ENCODE measurements at regions not wholly inside any gene's neighbourhood (a gene's known extent, or its start where the extent isn't known, plus 50 kb on each side); places are given as distances from the start of the nearest gene placed in this dataset.

GRCh38 chr2:129796801-129797488 is 182.5 kb upstream of the RAB6C start:
- Histone ChIP-seq H3K27me3 (ENCODE audit: control insufficient read depth in 2 of 2, insufficient read depth in 2 of 2, low read length in 2 of 2) (no peaks in the 10 kb centered on the region), H3K9me3 (replicated peaks; ENCODE audit: control insufficient read depth, insufficient read depth, low read length) (no peaks in the 10 kb centered on the region), H3K4me1 (ENCODE audit: control insufficient read depth, extremely low read depth, insufficient read depth, low read length) (no peaks in the 10 kb centered on the region), H3K4me3 (replicated peaks in 1 of 3; ENCODE audit: insufficient read depth in 1 of 3, low read depth in 1 of 3, low read length in 3 of 3) (no peak overlapping the region), H3K9me1 (replicated peaks; ENCODE audit: control insufficient read depth, extremely low read depth, insufficient read depth, low read length) (no peaks in the 10 kb centered on the region), H3K27ac (ENCODE audit: insufficient read depth, low read depth, low read length) (no peak overlapping the region), H4K20me1 (replicated peaks; ENCODE audit: control insufficient read depth, extremely low read depth, insufficient read depth, low read length) (no peaks in the 10 kb centered on the region), H3K4me2 (ENCODE audit: insufficient read depth, low read length) (no peak overlapping the region), H3K79me2 (ENCODE audit: control insufficient read depth, insufficient read depth, low read length) (no peaks in the 10 kb centered on the region), H3K36me3 (ENCODE audit: control insufficient read depth in 2 of 2, extremely low read depth in 1 of 2, insufficient read depth in 2 of 2, low read length in 2 of 2) (no peaks in the 10 kb centered on the region), H2AFZ (ENCODE audit: low read depth, low read length) (no peak overlapping the region), H3K9ac (replicated peaks; ENCODE audit: extremely low read depth, insufficient read depth, low read length) (no peak overlapping the region)
- FAIRE-seq, result no peak
- CTCF ChIA-PET, result no interaction called here
- DNase-seq (ENCODE audit: low read depth, low spot score), result no peak
- TF ChIP-seq MAX (IDR thresholded peaks at IDR 0.05; ENCODE audit: insufficient read depth, insufficient read length) (no peak), MYC (IDR thresholded peaks at IDR 0.05; ENCODE audit: low read depth, low read length) (no peak), EZH2 (IDR thresholded peaks at IDR 0.05; ENCODE audit: borderline replicate concordance, low read depth, low read length, severe bottlenecking) (no peak), POLR2A (IDR thresholded peaks at IDR 0.05; ENCODE audit: low read depth, low read length) (no peak), JUN (IDR thresholded peaks at IDR 0.05; ENCODE audit: borderline replicate concordance, insufficient read depth, insufficient read length, low read depth) (no peak), FOS (IDR thresholded peaks at IDR 0.05; ENCODE audit: borderline replicate concordance, insufficient read depth, low read length) (no peak)
- intact Hi-C loops (cut with micrococcal nuclease) (no loop called here), dilution Hi-C loops (cut with MboI; ENCODE audit: extremely low pct_ligation_motif_present, low sequenced_read_pairs) (no loop called here)
- no TSS peak for BruUV-seq (replicated peaks)
- POLR2A ChIA-PET, result no interaction called here

- no TSS peak for BruUV-seq (replicated peaks)
- no peak overlapping the region for H2AFZ ChIP-seq (ENCODE audit: low read depth, low read length)
- H3K4me2 ChIP-seq (ENCODE audit: insufficient read depth, low read length), result no peak overlapping the region
- TF ChIP-seq CTCF (IDR thresholded peaks at IDR 0.05; ENCODE audit: extremely low read depth in 1 of 2, insufficient read depth in 1 of 2, low read depth in 1 of 2, low read length in 2 of 2), result no peak
- no peak for TF ChIP-seq POLR2A (IDR thresholded peaks at IDR 0.05; ENCODE audit: low read depth, low read length)
- no peak for TF ChIP-seq MYC (IDR thresholded peaks at IDR 0.05; ENCODE audit: low read depth, low read length)
- no peak for TF ChIP-seq EZH2 (IDR thresholded peaks at IDR 0.05; ENCODE audit: borderline replicate concordance, low read depth, low read length, severe bottlenecking)
- TF ChIP-seq GATA2 (IDR thresholded peaks at IDR 0.05; ENCODE audit: insufficient read depth, insufficient read length, low read depth, low read length), result no peak
- no peak for TF ChIP-seq MAX (IDR thresholded peaks at IDR 0.05; ENCODE audit: insufficient read depth, insufficient read length)
- TF ChIP-seq JUN (IDR thresholded peaks at IDR 0.05; ENCODE audit: borderline replicate concordance, insufficient read depth, insufficient read length, low read depth), result no peak
- TF ChIP-seq FOS (IDR thresholded peaks at IDR 0.05; ENCODE audit: borderline replicate concordance, insufficient read depth, low read length), result no peak
- no peak for TF ChIP-seq POLR2AphosphoS5 (IDR thresholded peaks at IDR 0.05; ENCODE audit: insufficient read depth, low read depth, low read length)
- H3K9me1 ChIP-seq (replicated peaks; ENCODE audit: control insufficient read depth, extremely low read depth, insufficient read depth, low read length), result no peaks in the 10 kb centered on the region
- ChIA-PET CTCF (no interaction called here), POLR2A (no interaction called here)
- DNase-seq (ENCODE audit: low read depth, low spot score) (no peak), FAIRE-seq (no peak)
- no peaks in the 10 kb centered on the region for H3K27me3 ChIP-seq (ENCODE audit: control insufficient read depth in 2 of 2, insufficient read depth in 2 of 2, low read length in 2 of 2)
- no peaks in the 10 kb centered on the region for H3K9me3 ChIP-seq (replicated peaks; ENCODE audit: control insufficient read depth, insufficient read depth, low read length)
- intact Hi-C loops (cut with micrococcal nuclease) (no loop called here), dilution Hi-C loops (cut with MboI; ENCODE audit: extremely low pct_ligation_motif_present, low sequenced_read_pairs) (no loop called here)
- H3K79me2 ChIP-seq (ENCODE audit: control insufficient read depth, insufficient read depth, low read length), result no peaks in the 10 kb centered on the region
- no peak overlapping the region for H3K4me3 ChIP-seq (replicated peaks in 1 of 3; ENCODE audit: insufficient read depth in 1 of 3, low read depth in 1 of 3, low read length in 3 of 3)
- no peak overlapping the region for H3K27ac ChIP-seq (ENCODE audit: insufficient read depth, low read depth, low read length)
- no peak overlapping the region for H3K9ac ChIP-seq (replicated peaks; ENCODE audit: extremely low read depth, insufficient read depth, low read length)
- no peaks in the 10 kb centered on the region for H3K4me1 ChIP-seq (ENCODE audit: control insufficient read depth, extremely low read depth, insufficient read depth, low read length)
- no peaks in the 10 kb centered on the region for H4K20me1 ChIP-seq (replicated peaks; ENCODE audit: control insufficient read depth, extremely low read depth, insufficient read depth, low read length)
- H3K36me3 ChIP-seq (ENCODE audit: control insufficient read depth in 2 of 2, extremely low read depth in 1 of 2, insufficient read depth in 2 of 2, low read length in 2 of 2), result no peaks in the 10 kb centered on the region
Observed at GRCh38 chr2:129797489-129798300, 181.8 kb upstream of the RAB6C start.
